Neural progenitor cell (in vitro differentiated cells): ENCODE measurements at regions not wholly inside any gene's neighbourhood (a gene's known extent, or its start where the extent isn't known, plus 50 kb on each side); places are given as distances from the start of the nearest gene placed in this dataset.

ENCODE experiments used
- DNase-seq: peaks from one replicate; pipeline ENCODE4 v3.0.0-alpha.2; 2016; ENCODE audit warnings: low spot score
- H2AFZ ChIP-seq: fragments of 200-600 bp; sonication (generic); replicated peaks from 2 replicates; pipeline ENCODE4 v1.6.1; 2016; ENCODE audit warnings: antibody characterized with exemption
- H3F3A ChIP-seq: fragments of 200-600 bp; sonication (generic); 2 replicates; pipeline ENCODE4 v1.6.1; 2016; ENCODE audit warnings: antibody characterized with exemption, low read depth
- H3K27ac ChIP-seq: fragments of 200-600 bp; sonication (generic); 2 replicates; pipeline ENCODE4 v1.5.1; 2016; ENCODE audit warnings: mild to moderate bottlenecking
- H3K27me3 ChIP-seq: fragments of 200-600 bp; sonication (generic); 2 replicates; pipeline ENCODE4 v1.6.1; 2016; ENCODE audit warnings: mild to moderate bottlenecking, moderate library complexity
- H3K36me3 ChIP-seq: fragments of 200-600 bp; sonication (generic); 2 replicates; pipeline ENCODE4 v1.5.1; 2016
- H3K4me1 ChIP-seq: fragments of 200-600 bp; sonication (generic); 2 replicates; pipeline ENCODE4 v1.6.1; 2016; ENCODE audit warnings: mixed run types
- H3K4me2 ChIP-seq: fragments of 200-600 bp; sonication (generic); 2 replicates; pipeline ENCODE4 v1.6.1; 2016
- H3K4me3 ChIP-seq: fragments of 200-600 bp; sonication (generic); 2 replicates; pipeline ENCODE4 v1.5.1; 2016
- H3K79me2 ChIP-seq: fragments of 200-600 bp; sonication (generic); 2 replicates; pipeline ENCODE4 v1.6.1; 2016; ENCODE audit warnings: low read depth
- H3K9ac ChIP-seq: fragments of 200-600 bp; sonication (generic); 2 replicates; pipeline ENCODE4 v1.6.1; 2016
- H3K9me3 ChIP-seq: fragments of 200-600 bp; sonication (generic); 2 replicates; pipeline ENCODE4 v1.5.1; 2016; ENCODE audit warnings: low read depth
- H4K20me1 ChIP-seq: fragments of 200-600 bp; sonication (generic); 2 replicates; pipeline ENCODE4 v1.6.1; 2016; ENCODE audit warnings: low read depth
- H3K27ac Mint-ChIP-seq: 3 replicates; pipeline ENCODE4 v1.8.0; 2021; ENCODE audit warnings: mixed read lengths
- H3K27me3 Mint-ChIP-seq: 2 replicates; pipeline ENCODE4 v1.8.0; 2022; ENCODE audit warnings: low read depth, mild to moderate bottlenecking, inconsistent platforms, moderate library complexity, mixed read lengths; ENCODE audit not compliant: insufficient read depth
- H3K36me3 Mint-ChIP-seq: 3 replicates; pipeline ENCODE4 v1.8.0; 2021; ENCODE audit warnings: mixed read lengths
- H3K4me1 Mint-ChIP-seq: 3 replicates; pipeline ENCODE4 v1.8.0; 2021; ENCODE audit warnings: mixed read lengths
- H3K4me3 Mint-ChIP-seq: 3 replicates; pipeline ENCODE4 v1.8.0; 2021; ENCODE audit warnings: mild to moderate bottlenecking, moderate library complexity, mixed read lengths
- H3K9me3 Mint-ChIP-seq: 3 replicates; pipeline ENCODE4 v1.8.0; 2020; ENCODE audit warnings: mixed read lengths
- CTCF ChIP-seq: fragments of 200-600 bp; sonication (generic); IDR thresholded peaks from 2 replicates; pipeline ENCODE4 v1.5.1; 2017; ENCODE audit warnings: antibody characterized with exemption, mild to moderate bottlenecking
- EZH2 ChIP-seq: fragments of 200-600 bp; sonication (generic); IDR thresholded peaks from 2 replicates; pipeline ENCODE4 v1.6.1; 2017; ENCODE audit warnings: antibody characterized with exemption, mild to moderate bottlenecking, moderate library complexity
- EZH2phosphoT487 ChIP-seq: fragments of 200-600 bp; sonication (generic); IDR thresholded peaks from 2 replicates; pipeline ENCODE4 v1.6.1; 2017; ENCODE audit warnings: antibody characterized with exemption

- H3K27ac ChIP-seq = no peak overlapping the region
- Mint-ChIP-seq H3K27me3 (no peaks in the 10 kb centered on the region), H3K9me3 (peaks cover 3% of the 10 kb centered on the region), H3K27ac (no peak overlapping the region), H3K36me3 (no peaks in the 10 kb centered on the region), H3K4me1 (peaks cover 7% of the 10 kb centered on the region), H3K4me3 (no peak overlapping the region)
- no peaks in the 10 kb centered on the region for H3K9me3 ChIP-seq
- no peaks in the 10 kb centered on the region for H3K4me1 ChIP-seq
- no peak overlapping the region for H3K4me3 ChIP-seq
- H3K79me2 ChIP-seq = no peaks in the 10 kb centered on the region
- no peak for DNase-seq
- no peak overlapping the region for H3K9ac ChIP-seq
- H3K27me3 ChIP-seq = no peaks in the 10 kb centered on the region
- no peaks in the 10 kb centered on the region for H3F3A ChIP-seq
- H3K4me2 ChIP-seq = no peak overlapping the region
- no peak overlapping the region for H2AFZ ChIP-seq
- TF ChIP-seq EZH2 (no peak), CTCF (no peak), EZH2phosphoT487 (no peak)
- no peaks in the 10 kb centered on the region for H4K20me1 ChIP-seq
- H3K36me3 ChIP-seq = no peaks in the 10 kb centered on the region
Measured at GRCh38 chr4:45006078-45006477, 279.7 kb upstream of the GNPDA2 start.

- Histone ChIP-seq H3K36me3 (no peaks in the 10 kb centered on the region), H3K4me3 (no peak overlapping the region), H3K9ac (no peak overlapping the region), H2AFZ (no peak overlapping the region), H4K20me1 (no peaks in the 10 kb centered on the region), H3K27me3 (no peaks in the 10 kb centered on the region), H3F3A (no peaks in the 10 kb centered on the region), H3K79me2 (no peaks in the 10 kb centered on the region), H3K9me3 (no peaks in the 10 kb centered on the region), H3K27ac (no peak overlapping the region), H3K4me1 (no peaks in the 10 kb centered on the region), H3K4me2 (no peak overlapping the region)
- Mint-ChIP-seq H3K4me3 (no peak overlapping the region), H3K9me3 (peaks cover 3% of the 10 kb centered on the region), H3K27me3 (no peaks in the 10 kb centered on the region), H3K36me3 (no peaks in the 10 kb centered on the region), H3K27ac (no peak overlapping the region), H3K4me1 (peaks cover 3% of the 10 kb centered on the region)
- no peak for DNase-seq
- TF ChIP-seq CTCF (no peak), EZH2phosphoT487 (no peak), EZH2 (no peak)
Measured at GRCh38 chr4:45004847-45005565, 278.6 kb upstream of the GNPDA2 start.

- H3F3A ChIP-seq = no peaks in the 10 kb centered on the region
- TF ChIP-seq EZH2phosphoT487 (no peak), CTCF (no peak), EZH2 (no peak)
- H3K4me2 ChIP-seq = no peak overlapping the region
- DNase-seq = no peak
- H3K36me3 Mint-ChIP-seq = no peaks in the 10 kb centered on the region
- H3K4me3 Mint-ChIP-seq = no peak overlapping the region
- H3K4me3 ChIP-seq = no peak overlapping the region
- H3K27ac Mint-ChIP-seq = no peak overlapping the region
- H4K20me1 ChIP-seq = no peaks in the 10 kb centered on the region
- peaks cover 3% of the 10 kb centered on the region for H3K4me1 Mint-ChIP-seq
- H3K9me3 Mint-ChIP-seq = peaks cover 3% of the 10 kb centered on the region
- H3K27me3 Mint-ChIP-seq = no peaks in the 10 kb centered on the region
- H3K36me3 ChIP-seq = no peaks in the 10 kb centered on the region
- H3K9me3 ChIP-seq = no peaks in the 10 kb centered on the region
- H3K79me2 ChIP-seq = no peaks in the 10 kb centered on the region
- no peaks in the 10 kb centered on the region for H3K4me1 ChIP-seq
- no peak overlapping the region for H3K9ac ChIP-seq
- no peak overlapping the region for H2AFZ ChIP-seq
- no peaks in the 10 kb centered on the region for H3K27me3 ChIP-seq
- H3K27ac ChIP-seq = no peak overlapping the region
Measured at GRCh38 chr4:45004326-45004725, 278.0 kb upstream of the GNPDA2 start.
